GDM1 (cell line): ENCODE measurements at regions not wholly inside any gene's neighbourhood (a gene's known extent, or its start where the extent isn't known, plus 50 kb on each side); places are given as distances from the start of the nearest gene placed in this dataset.

Experiments
- DNase-seq: peaks from one replicate; lab custom pipeline; 2025; lab: John Stamatoyannopoulos, UW

DNA sequence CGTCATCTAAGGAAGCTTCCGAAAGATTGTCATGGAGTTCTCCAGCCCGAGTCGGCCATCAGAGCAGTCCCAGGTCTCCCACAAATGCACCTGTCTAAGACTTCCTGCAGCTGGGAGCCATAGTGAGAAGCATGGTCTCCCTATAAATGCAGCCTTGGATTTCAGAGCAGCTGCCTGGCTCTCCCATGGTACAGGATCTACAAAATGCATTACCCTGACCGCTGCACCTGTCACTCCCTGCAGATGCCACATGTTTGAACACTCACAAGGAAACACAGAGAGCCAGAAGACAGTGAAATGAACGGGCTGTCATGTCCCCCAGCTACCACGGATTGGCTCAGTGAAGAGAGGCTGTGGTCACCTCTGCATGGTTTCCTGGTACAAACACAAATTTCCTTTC is 702.7 kb downstream of the MED13L start:
- DNase-seq = no peak

DNA sequence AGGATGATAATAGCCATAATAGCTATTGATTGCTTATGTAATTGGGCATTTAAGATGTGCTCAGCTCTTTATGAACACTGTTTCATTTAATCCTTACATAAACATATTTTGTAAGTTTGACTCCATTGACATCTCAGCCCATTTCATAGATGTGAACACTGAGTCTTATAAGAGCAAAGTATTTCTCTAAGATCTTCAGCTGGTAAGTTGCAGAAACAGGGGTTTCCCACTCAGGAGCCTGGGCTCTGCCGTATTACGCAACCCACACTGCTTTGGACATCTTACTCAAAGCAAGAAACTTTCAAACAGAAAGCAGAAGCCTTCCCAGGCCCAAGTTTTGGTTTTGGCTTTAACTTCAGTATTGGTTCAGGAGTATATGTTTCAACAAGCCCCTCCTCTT is 705.1 kb downstream of the MED13L start:
- no peak for DNase-seq

- no peak for DNase-seq
Observed at GRCh38 chr12:115571446-115571845, 706.0 kb downstream of the MED13L start.

GRCh38 chr12:115571027-115571426 is 706.5 kb downstream of the MED13L start:
- no peak for DNase-seq

GRCh38 chr12:115570069-115570777 is 707.3 kb downstream of the MED13L start:
- DNase-seq = no peak

DNA sequence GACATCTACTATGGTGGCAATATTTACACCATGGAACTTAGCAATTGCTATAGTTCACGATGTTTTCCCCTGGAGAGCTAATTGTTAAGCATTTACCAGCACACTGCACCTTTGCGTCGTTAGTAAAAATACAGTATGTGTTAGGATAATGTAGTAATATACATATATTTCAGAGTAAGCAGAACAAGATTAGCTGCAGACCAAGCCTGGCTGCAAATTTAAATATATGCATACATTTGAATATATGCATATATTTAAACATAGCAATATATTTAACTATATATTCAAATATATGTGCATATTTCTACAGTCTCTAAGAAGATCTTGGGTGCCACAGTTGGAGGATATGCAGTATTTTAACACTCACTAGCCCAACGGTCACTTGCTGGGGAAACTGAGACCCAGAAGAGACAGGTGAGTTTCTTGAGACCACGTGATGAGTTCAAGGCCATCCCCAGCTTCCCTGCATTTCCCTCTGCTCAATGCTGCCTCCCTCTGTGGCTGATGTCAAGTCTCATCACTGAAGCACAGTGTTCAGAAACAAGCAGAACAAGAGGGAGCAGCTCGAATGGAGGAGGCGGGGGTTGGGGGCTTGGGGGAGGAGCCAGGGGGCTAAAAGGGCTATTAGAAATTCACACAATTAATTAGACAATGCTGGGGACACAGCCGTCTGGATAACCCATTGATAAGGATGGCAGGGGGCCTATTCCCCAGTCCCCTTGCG is 708.0 kb downstream of the MED13L start:
- no peak for DNase-seq

GRCh38 chr12:115558281-115558680 is 719.2 kb downstream of the MED13L start:
- DNase-seq = no peak

DNA sequence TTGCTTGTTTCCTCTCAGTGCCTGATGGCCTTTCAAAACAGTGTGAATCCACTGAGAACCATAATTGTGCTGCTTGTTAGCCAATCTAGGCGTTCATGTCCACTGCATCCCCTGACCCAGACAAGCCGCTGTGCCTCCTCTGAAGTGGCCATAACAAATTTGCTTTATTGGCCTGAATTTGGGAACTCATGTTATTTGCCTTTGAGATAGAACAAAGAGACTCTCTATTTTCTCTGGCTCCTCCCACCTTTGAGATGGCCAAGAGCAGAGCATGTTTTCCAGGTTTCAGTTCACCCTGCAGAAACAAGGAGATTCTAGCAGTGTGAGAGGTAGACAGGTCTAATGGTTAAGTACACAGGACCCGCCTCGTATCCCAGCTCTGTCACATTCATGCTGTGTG is 723.9 kb downstream of the MED13L start:
- no peak for DNase-seq

DNA sequence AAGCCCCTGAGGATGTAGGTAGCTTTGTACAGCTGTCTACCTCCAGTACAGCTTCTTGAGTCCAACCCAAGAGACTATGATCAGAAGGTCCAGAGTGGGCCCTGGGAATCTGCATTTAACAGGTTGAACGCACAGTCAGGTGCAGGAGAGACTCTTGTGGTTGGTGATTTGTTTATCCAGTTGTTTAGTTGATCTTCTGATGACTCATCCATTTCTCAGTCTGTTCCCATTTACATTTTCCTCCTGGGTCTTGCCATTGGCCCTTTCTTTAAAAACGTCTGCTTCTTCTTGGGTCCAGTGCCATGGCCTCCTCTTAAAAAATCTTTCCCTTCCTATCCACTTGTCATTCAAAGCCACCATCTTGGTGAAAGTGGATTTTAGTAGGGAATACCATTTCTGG is 734.2 kb downstream of the MED13L start:
- DNase-seq = no peak

- no peak for DNase-seq
Observed at GRCh38 chr12:115542656-115543055, 734.8 kb downstream of the MED13L start.

DNA sequence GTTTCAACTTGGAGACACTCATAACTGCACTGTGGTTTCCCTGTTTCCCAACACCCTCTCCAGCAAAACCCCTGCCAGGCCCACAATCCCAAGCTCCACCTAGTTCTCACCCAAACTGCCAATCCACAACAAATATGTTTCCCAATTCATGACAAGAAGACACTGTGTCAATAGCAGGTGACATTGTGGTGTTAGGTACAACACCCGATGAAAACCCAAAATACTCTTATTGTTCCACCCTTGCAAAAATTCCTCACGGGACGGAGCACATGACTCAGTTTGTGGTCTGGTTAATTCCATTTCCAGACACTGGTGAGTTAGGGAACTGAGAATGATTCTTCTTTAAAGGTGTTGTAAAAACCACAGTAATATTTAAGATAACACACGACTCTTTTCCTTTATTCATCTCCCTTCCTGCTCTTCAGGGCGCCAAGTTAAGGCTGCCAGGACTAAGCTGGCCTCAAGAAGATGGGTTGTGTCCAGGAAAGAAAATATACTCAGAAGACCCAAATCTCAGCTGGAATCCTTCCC is 735.5 kb downstream of the MED13L start:
- DNase-seq = no peak

DNA sequence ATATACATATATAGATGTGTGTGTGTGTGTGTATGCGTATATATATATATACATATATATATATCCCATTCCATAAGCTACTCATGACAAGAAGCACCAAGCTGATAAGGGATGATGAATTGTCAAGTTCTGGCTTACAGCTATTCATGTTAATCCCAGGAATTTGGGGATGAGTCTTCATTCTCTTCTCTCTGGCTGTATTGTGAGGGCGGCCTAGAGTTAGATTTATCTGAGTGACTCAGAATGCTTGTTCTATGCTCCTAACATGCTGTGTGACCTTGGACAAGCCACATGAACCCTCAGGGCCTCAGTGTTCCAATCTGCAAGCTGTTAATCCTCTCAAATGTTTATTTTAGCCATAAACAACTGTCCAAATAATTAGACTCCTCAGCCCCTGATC is 749.0 kb downstream of the MED13L start:
- DNase-seq = no peak

DNA sequence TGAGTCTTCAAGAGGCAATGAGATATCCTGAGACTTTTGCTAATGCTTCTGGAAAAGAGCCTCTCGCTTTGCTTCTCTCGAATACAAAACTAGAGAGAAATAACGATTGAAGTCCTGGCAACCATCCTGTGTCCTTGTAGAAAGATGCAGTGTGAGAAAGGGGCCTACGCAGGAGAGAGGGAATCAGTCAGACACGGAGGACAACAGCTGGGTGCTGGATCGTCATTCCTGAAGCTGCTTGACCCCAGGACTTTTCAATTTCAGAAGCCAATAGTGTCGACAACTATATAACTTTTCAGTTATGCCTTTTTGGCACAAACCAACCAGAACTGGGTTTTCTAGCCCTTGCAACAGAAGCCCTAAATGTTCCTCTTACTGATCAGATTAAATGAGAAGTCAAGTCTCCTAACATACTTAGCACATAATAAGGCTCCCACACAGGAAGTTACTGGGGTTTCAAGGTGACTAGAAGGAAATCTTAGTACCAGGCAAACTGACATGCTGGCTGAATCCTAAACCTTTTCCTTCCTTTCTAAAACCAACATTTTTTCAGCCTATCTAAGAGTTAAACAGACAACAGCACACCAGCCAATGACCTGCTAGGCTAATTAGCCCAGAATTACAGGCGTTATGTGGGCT is 755.6 kb downstream of the MED13L start:
- no peak for DNase-seq

GRCh38 chr12:115519887-115520286 is 757.6 kb downstream of the MED13L start:
- no peak for DNase-seq

GRCh38 chr12:115519359-115519758 is 758.1 kb downstream of the MED13L start:
- no peak for DNase-seq

DNA sequence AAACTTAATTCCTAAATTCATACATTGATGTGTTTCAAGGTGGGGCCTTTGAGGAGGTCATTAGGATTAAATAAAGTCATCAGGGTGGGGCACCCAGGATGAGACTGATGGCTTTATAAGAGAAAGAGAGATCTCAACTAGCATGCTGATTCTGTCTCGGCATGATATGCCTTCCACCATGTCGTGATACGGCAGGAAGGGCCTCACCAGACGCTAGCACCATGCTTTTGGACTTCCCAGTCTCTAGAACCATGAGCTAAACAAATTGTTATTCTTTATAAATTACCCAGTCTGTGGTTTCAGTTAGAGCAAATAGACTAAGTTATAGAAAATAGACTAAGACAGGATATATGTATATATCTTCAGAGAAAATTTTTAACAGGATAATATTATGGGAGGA is 759.6 kb downstream of the MED13L start:
- DNase-seq = no peak

- DNase-seq = no peak
Observed at GRCh38 chr12:115511986-115512711, 765.3 kb downstream of the MED13L start.

GRCh38 chr12:115511305-115511704 is 766.2 kb downstream of the MED13L start:
- DNase-seq = no peak

GRCh38 chr12:115508990-115509389 is 768.5 kb downstream of the MED13L start:
- DNase-seq = no peak

DNA sequence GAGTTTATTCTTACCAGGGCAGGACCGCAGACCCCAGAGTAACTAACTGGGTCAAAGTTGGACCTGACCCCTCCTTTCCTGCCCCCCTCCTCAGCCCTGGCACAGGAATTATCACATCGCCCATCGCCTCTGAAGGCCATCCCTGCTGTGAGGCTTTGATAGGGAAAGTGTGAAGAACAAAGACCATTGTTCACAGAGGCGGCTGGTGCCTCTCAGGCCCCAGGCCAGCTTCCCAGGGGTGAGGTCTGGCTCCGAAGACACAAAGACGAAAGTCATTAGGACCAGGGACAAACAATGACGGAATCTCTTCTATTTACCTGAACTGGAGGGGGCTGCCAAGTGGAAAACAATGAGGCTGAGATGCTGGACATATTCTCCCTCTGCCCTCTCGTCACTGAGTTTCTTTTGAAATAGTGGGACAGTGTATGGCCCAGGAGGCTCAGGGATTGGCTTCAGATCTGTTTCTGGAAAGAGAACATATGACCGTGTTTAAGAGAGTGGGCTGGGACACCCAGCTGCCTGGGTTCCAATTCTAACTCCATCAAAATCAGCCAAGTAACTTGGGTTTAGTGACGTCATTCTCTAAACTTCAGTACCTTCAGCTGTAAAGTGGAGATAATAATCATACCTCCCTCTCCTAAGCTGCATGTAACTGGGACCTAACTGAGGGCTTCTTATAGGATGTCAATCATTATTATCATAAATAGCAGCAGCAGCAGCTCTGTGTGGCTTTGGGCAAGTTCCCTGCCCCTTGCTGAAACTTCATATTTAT is 769.4 kb downstream of the MED13L start:
- no peak for DNase-seq

DNA sequence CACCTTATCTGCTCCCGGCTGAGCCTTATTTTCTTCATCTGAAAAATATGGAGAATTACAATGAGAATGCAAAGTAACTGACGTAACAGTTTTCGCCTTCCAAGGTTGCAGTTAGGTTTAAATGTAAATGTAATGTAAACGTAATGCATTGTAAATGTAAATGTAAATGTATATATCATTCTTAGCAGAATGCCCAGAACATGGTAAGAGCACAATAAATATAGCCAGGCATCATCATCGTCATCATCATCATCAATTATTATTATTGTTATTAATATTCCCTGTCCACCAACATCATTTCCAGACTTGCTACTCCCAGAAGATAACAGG is 770.0 kb downstream of the MED13L start:
- no peak for DNase-seq
